H9 (cell line): ENCODE measurements at regions not wholly inside any gene's neighbourhood (a gene's known extent, or its start where the extent isn't known, plus 50 kb on each side); places are given as distances from the start of the nearest gene placed in this dataset.

Source experiments
- DNase-seq: peaks from one replicate; pipeline ENCODE4 v3.0.0-alpha.2; 2017
- H2AFZ ChIP-seq: one replicate; pipeline ENCODE4 v1.6.1; 2013; ENCODE audit warnings: mild to moderate bottlenecking, low read length, control low read depth, moderate library complexity
- H2AK5ac ChIP-seq: 2 replicates; pipeline ENCODE4 v1.6.1; 2013; ENCODE audit warnings: low read length, control low read depth, mixed read lengths; ENCODE audit not compliant: insufficient read length
- H2BK120ac ChIP-seq: one replicate; pipeline ENCODE4 v1.6.1; 2013; ENCODE audit warnings: low read depth, mild to moderate bottlenecking, low read length, control low read depth, inconsistent platforms; ENCODE audit not compliant: poor library complexity, severe bottlenecking
- H2BK12ac ChIP-seq: 2 replicates; pipeline ENCODE4 v1.6.1; 2013; ENCODE audit warnings: low read length, control low read depth, mixed read lengths, low read depth; ENCODE audit not compliant: insufficient read length
- H2BK15ac ChIP-seq: 2 replicates; pipeline ENCODE4 v1.6.1; 2013; ENCODE audit warnings: low read depth, low read length, control low read depth
- H2BK20ac ChIP-seq: one replicate; pipeline ENCODE4 v1.6.1; 2013; ENCODE audit warnings: low read depth, mild to moderate bottlenecking, low read length, control low read depth, inconsistent platforms; ENCODE audit not compliant: poor library complexity, severe bottlenecking
- H2BK5ac ChIP-seq: 2 replicates; pipeline ENCODE4 v1.6.1; 2013; ENCODE audit warnings: low read length, control low read depth, mixed read lengths; ENCODE audit not compliant: insufficient read length
- H3K14ac ChIP-seq: 2 replicates; pipeline ENCODE4 v1.6.1; 2013; ENCODE audit warnings: low read length, control low read depth; ENCODE audit not compliant: insufficient read depth
- H3K18ac ChIP-seq: 2 replicates; pipeline ENCODE4 v1.6.1; 2013; ENCODE audit warnings: low read depth, mild to moderate bottlenecking, mixed read lengths, low read length, control low read depth; ENCODE audit not compliant: insufficient read length
- H3K23ac ChIP-seq: 2 replicates; pipeline ENCODE4 v1.6.1; 2013; ENCODE audit warnings: low read length, control low read depth, mixed read lengths, low read depth; ENCODE audit not compliant: insufficient read length
- H3K23me2 ChIP-seq: 2 replicates; pipeline ENCODE4 v1.6.1; 2013; ENCODE audit warnings: low read depth, mild to moderate bottlenecking, mixed read lengths, low read length, control low read depth; ENCODE audit not compliant: insufficient read length, poor library complexity, severe bottlenecking
- H3K27ac ChIP-seq: 2 replicates; pipeline ENCODE4 v1.5.1; 2013; ENCODE audit warnings: low read length, control low read depth, mixed read lengths, low read depth; ENCODE audit not compliant: insufficient read length
- H3K27me3 ChIP-seq: 2 replicates; pipeline ENCODE4 v1.6.1; 2013; ENCODE audit warnings: low read length, control low read depth, inconsistent platforms; ENCODE audit not compliant: insufficient read depth
- H3K4ac ChIP-seq: 2 replicates; pipeline ENCODE4 v1.6.1; 2013; ENCODE audit warnings: low read depth, mild to moderate bottlenecking, control low read depth, inconsistent platforms, low read length, moderate library complexity
- H3K4me1 ChIP-seq: 2 replicates; pipeline ENCODE4 v1.6.1; 2013; ENCODE audit warnings: low read length, control low read depth, inconsistent platforms; ENCODE audit not compliant: insufficient read depth
- H3K4me2 ChIP-seq: 2 replicates; pipeline ENCODE4 v1.6.1; 2013; ENCODE audit warnings: low read length, control low read depth, mixed read lengths; ENCODE audit not compliant: insufficient read length, insufficient read depth
- H3K56ac ChIP-seq: 2 replicates; pipeline ENCODE4 v1.6.1; 2013; ENCODE audit warnings: low read depth, mild to moderate bottlenecking, mixed read lengths, low read length, control low read depth; ENCODE audit not compliant: insufficient read length
- H3K79me1 ChIP-seq: 2 replicates; pipeline ENCODE4 v1.6.1; 2013; ENCODE audit warnings: low read depth, mild to moderate bottlenecking, moderate library complexity, low read length, control low read depth, inconsistent platforms; ENCODE audit not compliant: insufficient read depth, poor library complexity, severe bottlenecking
- H3K79me2 ChIP-seq: 2 replicates; pipeline ENCODE4 v1.6.1; 2013; ENCODE audit warnings: low read length, control low read depth, inconsistent platforms; ENCODE audit not compliant: insufficient read depth
- H3K9ac ChIP-seq: 2 replicates; pipeline ENCODE4 v1.6.1; 2013; ENCODE audit warnings: low read length, control low read depth, mixed read lengths; ENCODE audit not compliant: insufficient read length; ENCODE audit errors: extremely low read depth
- H3K9me3 ChIP-seq: one replicate; pipeline ENCODE4 v1.6.1; 2013; ENCODE audit warnings: low read depth, low read length, inconsistent platforms; ENCODE audit not compliant: control insufficient read depth
- H3T11ph ChIP-seq: one replicate; pipeline ENCODE4 v1.6.1; 2013; ENCODE audit warnings: mild to moderate bottlenecking, low read length, control low read depth, inconsistent platforms
- H4K20me1 ChIP-seq: one replicate; pipeline ENCODE4 v1.6.1; 2013; ENCODE audit not compliant: control insufficient read depth, insufficient read length, insufficient read depth
- H4K5ac ChIP-seq: 2 replicates; pipeline ENCODE4 v1.6.1; 2013; ENCODE audit warnings: low read depth, mild to moderate bottlenecking, mixed read lengths, low read length, control low read depth; ENCODE audit not compliant: insufficient read length
- H4K8ac ChIP-seq: replicated peaks from 2 replicates; pipeline ENCODE4 v1.6.1; 2013; ENCODE audit warnings: low read length, control low read depth, mixed read lengths, low read depth; ENCODE audit not compliant: insufficient read length
- H4K91ac ChIP-seq: 2 replicates; pipeline ENCODE4 v1.6.1; 2013; ENCODE audit warnings: low read depth, mild to moderate bottlenecking, moderate library complexity, mixed read lengths, low read length, control low read depth; ENCODE audit not compliant: insufficient read length
- H3K27ac Mint-ChIP-seq, 3 experiments: 2 replicates in 2 of 3; 3 replicates in 1 of 3; pipeline ENCODE4 v1.8.0; 2020 to 2021; ENCODE audit warnings: mixed read lengths in 3 of 3, mild to moderate bottlenecking in 1 of 3, moderate library complexity in 1 of 3
- H3K27me3 Mint-ChIP-seq: 2 replicates; pipeline ENCODE4 v1.8.0; 2021; ENCODE audit warnings: low read depth, mild to moderate bottlenecking, moderate library complexity, mixed read lengths
- H3K36me3 Mint-ChIP-seq, 3 experiments: 2 replicates in 2 of 3; 3 replicates in 1 of 3; pipeline ENCODE4 v1.8.0; 2020 to 2021; ENCODE audit warnings: low read depth in 3 of 3, mixed read lengths in 3 of 3; ENCODE audit not compliant: insufficient read depth in 1 of 3
- H3K4me1 Mint-ChIP-seq, 2 experiments: 2 replicates each; pipeline ENCODE4 v1.8.0; 2020; ENCODE audit warnings: mixed read lengths in 2 of 2
- H3K4me3 Mint-ChIP-seq, 2 experiments: 2 replicates in 1 of 2; 3 replicates in 1 of 2; pipeline ENCODE4 v1.8.0; 2020 to 2021; ENCODE audit warnings: mild to moderate bottlenecking in 2 of 2, mixed read lengths in 2 of 2, moderate library complexity in 1 of 2
- H3K9me3 Mint-ChIP-seq, 2 experiments: 2 replicates in 1 of 2; 3 replicates in 1 of 2; pipeline ENCODE4 v1.8.0; 2020; ENCODE audit warnings: mild to moderate bottlenecking in 2 of 2, mixed read lengths in 2 of 2, moderate library complexity in 1 of 2
- CTCF ChIP-seq: fragments of 200-600 bp; sonication (generic); conservative IDR thresholded peaks from 3 replicates; pipeline ENCODE4 v1.8.0; 2021; ENCODE audit warnings: antibody characterized with exemption, mild to moderate bottlenecking
- WGBS: extraction: QIAGEN DNeasy Blood & Tissue Kit; methylation state at CpG from one replicate; pipeline ENCODE4 v1.1.7; 2013; ENCODE audit warnings: missing lambda C conversion rate, low lambda C conversion rate, mixed read lengths; ENCODE audit not compliant: insufficient read length; ENCODE audit errors: extremely low coverage; 5-methylcytosine and 5-hydroxymethylcytosine counted together

DNA sequence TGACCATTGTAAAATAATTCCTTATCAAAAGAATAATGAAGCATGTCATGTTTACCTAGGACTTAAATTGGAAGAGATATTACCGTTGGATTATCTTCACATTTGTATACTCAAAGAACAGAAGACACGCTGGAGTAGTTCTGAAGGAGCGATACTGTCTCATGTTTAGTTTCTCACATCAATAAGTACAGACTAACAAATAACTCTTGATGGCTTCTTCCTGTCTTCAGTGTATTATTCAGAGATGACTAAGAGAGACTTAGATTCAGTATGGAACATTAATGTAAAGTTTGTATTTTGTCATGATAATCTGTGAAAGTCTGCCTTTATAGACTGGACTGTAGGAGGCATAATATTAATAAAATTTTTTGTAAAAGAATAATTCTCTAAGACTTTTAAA, 72.7 kb downstream of the SPRY1 start:
- Histone ChIP-seq H2AFZ (no peak overlapping the region), H4K5ac (no peak overlapping the region), H4K8ac (no peak overlapping the region), H3K27me3 (no peaks in the 10 kb centered on the region), H3K4ac (no peak overlapping the region), H3K9me3 (no peaks in the 10 kb centered on the region), H2AK5ac (no peak overlapping the region), H3K18ac (no peak overlapping the region), H3K56ac (no peak overlapping the region), H3T11ph (no peak overlapping the region), H3K9ac (no peak overlapping the region), H3K14ac (no peak overlapping the region), H4K91ac (no peak overlapping the region), H3K79me1 (no peaks in the 10 kb centered on the region), H4K20me1 (no peaks in the 10 kb centered on the region), H3K23ac (no peak overlapping the region), H3K4me1 (no peaks in the 10 kb centered on the region; the same call in 1 of the 2 replicates), H2BK15ac (no peak overlapping the region), H2BK12ac (no peak overlapping the region), H3K27ac (no peak overlapping the region), H2BK120ac (no peak overlapping the region), H3K23me2 (no peaks in the 10 kb centered on the region), H2BK5ac (no peak overlapping the region), H2BK20ac (no peak overlapping the region), H3K4me2 (no peak overlapping the region), H3K79me2 (no peaks in the 10 kb centered on the region)
- WGBS = no CpG with 5 or more reads among the region's 3 CpGs
- peaks cover 8 to 10% of the 10 kb centered on the region in 2 experiments for H3K4me1 Mint-ChIP-seq
- no peak for DNase-seq
- no peak overlapping the region for H3K4me3 Mint-ChIP-seq
- H3K27ac Mint-ChIP-seq = no peak overlapping the region
- H3K27me3 Mint-ChIP-seq = no peaks in the 10 kb centered on the region
- H3K9me3 Mint-ChIP-seq = no peaks in the 10 kb centered on the region
- no peak for TF ChIP-seq CTCF
- H3K36me3 Mint-ChIP-seq = no peaks in the 10 kb centered on the region
